ENCODE measurements at regions not wholly inside any gene's neighbourhood (a gene's known extent, or its start where the extent isn't known, plus 50 kb on each side); places are given as distances from the start of the nearest gene placed in this dataset.

GRCh38 chr5:147167529-147167928 is 67.3 kb upstream of the STK32A start:
- Histone ChIP-seq H3K4me1 (peaks cover 0 to 8% (median 0%) of the 10 kb centered on the region in 4 donors), H3K27me3 (no peaks in the 10 kb centered on the region), H3K4me3 (no peak overlapping the region), H3K9me3 (no peaks in the 10 kb centered on the region), H3K36me3 (no peaks in the 10 kb centered on the region), H3K27ac (no peak overlapping the region)
- in situ Hi-C loops (cut with MboI; ENCODE audit: low pct_ligation_motif_present in 1 of 4, low pct_unique_long_range_greater_than_20kb in 1 of 4, low sequenced_read_pairs in 3 of 4) (no loop called here), intact Hi-C loops (cut with DNase I; ENCODE audit: low total_unique reads) (no loop called here)
- WGBS, 2 donors (ENCODE audit: low coverage in 1 of 2): 80 to 83% methylated on average over 2 to 3 of the region's 3 CpGs
- DNase-seq: no peak
- TF ChIP-seq POLR2A (IDR thresholded peaks at IDR 0.05) (no peak), CTCF (IDR thresholded peaks at IDR 0.05) (no peak), EP300 (IDR thresholded peaks at IDR 0.05; ENCODE audit: low read depth) (no peak), POLR2AphosphoS5 (IDR thresholded peaks at IDR 0.05) (no peak)

GRCh38 chr5:147168578-147169327 is 66.1 kb upstream of the STK32A start:
- Histone ChIP-seq H3K9me3 (no peaks in the 10 kb centered on the region), H3K27me3 (no peaks in the 10 kb centered on the region), H3K36me3 (no peaks in the 10 kb centered on the region), H3K4me3 (no peak overlapping the region), H3K27ac (no peak overlapping the region), H3K4me1 (peaks cover 0 to 8% (median 0%) of the 10 kb centered on the region in 4 donors)
- DNase-seq: no peak
- in situ Hi-C loops (cut with MboI; ENCODE audit: low pct_ligation_motif_present in 1 of 4, low pct_unique_long_range_greater_than_20kb in 1 of 4, low sequenced_read_pairs in 3 of 4) (no loop called here), intact Hi-C loops (cut with DNase I; ENCODE audit: low total_unique reads) (no loop called here)
- TF ChIP-seq CTCF (IDR thresholded peaks at IDR 0.05) (no peak), POLR2A (IDR thresholded peaks at IDR 0.05) (no peak), POLR2AphosphoS5 (IDR thresholded peaks at IDR 0.05) (no peak)
- WGBS, 2 donors (ENCODE audit: low coverage in 1 of 2): 70 to 74% methylated on average over 2 to 4 of the region's 4 CpGs

- Histone ChIP-seq H3K27me3 (no peaks in the 10 kb centered on the region), H3K27ac (no peak overlapping the region), H3K4me3 (no peak overlapping the region), H3K36me3 (no peaks in the 10 kb centered on the region), H3K4me1 (peaks cover 0 to 8% (median 0%) of the 10 kb centered on the region in 4 donors), H3K9me3 (no peaks in the 10 kb centered on the region)
- no peak for TF ChIP-seq POLR2AphosphoS5 (IDR thresholded peaks at IDR 0.05)
- no peak for TF ChIP-seq CTCF (IDR thresholded peaks at IDR 0.05)
- no peak for TF ChIP-seq POLR2A (IDR thresholded peaks at IDR 0.05)
- TF ChIP-seq EP300 (IDR thresholded peaks at IDR 0.05; ENCODE audit: low read depth): no peak
- intact Hi-C loops (cut with DNase I; ENCODE audit: low total_unique reads): no loop called here
- DNase-seq: no peak
- in situ Hi-C loops (cut with MboI; ENCODE audit: low pct_ligation_motif_present in 1 of 4, low pct_unique_long_range_greater_than_20kb in 1 of 4, low sequenced_read_pairs in 3 of 4): no loop called here
These were observed 65.4 kb upstream of the STK32A start for GRCh38 chr5:147169399-147169798.

- 67 to 100% methylated on average over 1 to 3 of the region's 3 CpGs for WGBS, 2 donors (ENCODE audit: low coverage in 1 of 2)
- H3K27ac ChIP-seq: no peak overlapping the region
- H3K27me3 ChIP-seq: no peaks in the 10 kb centered on the region
These were observed 64.9 kb upstream of the STK32A start for GRCh38 chr5:147169901-147170300.

More at GRCh38 chr5:147169901-147170300, 64.9 kb upstream of the STK32A start:
- in situ Hi-C loops (cut with MboI; ENCODE audit: low pct_ligation_motif_present in 1 of 4, low pct_unique_long_range_greater_than_20kb in 1 of 4, low sequenced_read_pairs in 3 of 4): no loop called here
- Histone ChIP-seq H3K9me3 (no peaks in the 10 kb centered on the region), H3K36me3 (no peaks in the 10 kb centered on the region), H3K4me1 (peaks cover 0 to 8% (median 0%) of the 10 kb centered on the region in 4 donors), H3K4me3 (no peak overlapping the region)
- DNase-seq: no peak
- TF ChIP-seq POLR2A (IDR thresholded peaks at IDR 0.05) (no peak), CTCF (IDR thresholded peaks at IDR 0.05) (no peak), POLR2AphosphoS5 (IDR thresholded peaks at IDR 0.05) (no peak), EP300 (IDR thresholded peaks at IDR 0.05; ENCODE audit: low read depth) (no peak)
- intact Hi-C loops (cut with DNase I; ENCODE audit: low total_unique reads): no loop called here
